Germinal center (tissue), 1 donor: ENCODE measurements at regions not wholly inside any gene's neighbourhood (a gene's known extent, or its start where the extent isn't known, plus 50 kb on each side); places are given as distances from the start of the nearest gene placed in this dataset.
"Not testable (repeated sequence)": the region's sequence is repeated elsewhere in the genome, so short reads cannot be mapped to it uniquely, and the experiment has no call there.

Experiments used
- DNase-seq: peaks from one replicate; pipeline ENCODE4 v3.0.0; 2012; ENCODE audit warnings: mixed read lengths, low spot score

- DNase-seq, result not testable (repeated sequence)
These were observed 76.2 kb upstream of the RFLNA start for GRCh38 chr12:124218650-124219049.

DNA sequence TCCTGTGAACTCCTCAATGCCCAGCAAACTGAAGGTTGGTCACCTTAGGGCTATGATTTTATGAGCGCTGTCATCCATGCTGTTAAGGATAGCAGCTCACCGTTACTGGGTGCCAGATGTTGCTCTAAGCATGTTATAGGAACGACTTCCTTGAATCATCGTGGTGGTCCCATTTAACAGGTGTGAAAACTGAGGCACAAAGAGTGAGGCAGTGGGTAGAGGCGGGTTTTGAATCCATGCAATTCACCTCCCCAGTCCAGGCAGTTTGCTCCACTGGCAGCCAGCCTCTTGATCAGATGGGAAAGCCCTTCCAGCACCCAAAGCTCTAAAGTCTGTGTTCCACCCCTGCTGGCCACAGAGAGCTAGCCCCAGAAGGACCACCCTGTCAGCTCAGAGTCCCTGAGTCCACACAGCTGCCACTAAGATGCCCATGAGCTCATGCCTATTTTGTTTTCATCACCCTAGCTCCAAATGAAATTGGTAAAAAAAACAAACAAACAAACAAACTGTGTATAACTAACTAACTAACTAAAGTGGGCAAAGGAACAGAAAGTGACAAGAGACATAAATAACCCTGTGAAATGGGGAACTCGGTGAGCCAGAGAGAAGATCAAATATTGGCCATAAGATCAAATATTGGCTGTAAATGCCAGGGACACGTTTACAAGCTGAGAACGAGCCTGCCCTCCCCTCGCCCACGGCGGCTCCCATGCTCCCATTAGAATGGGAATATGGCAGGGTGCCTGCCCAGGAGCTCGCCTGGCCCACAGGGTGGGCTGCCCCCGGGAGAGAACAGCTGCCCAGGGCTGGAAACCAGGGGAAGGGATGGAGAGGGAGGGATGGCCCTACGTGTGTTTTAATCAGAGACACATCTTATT, 72.3 kb upstream of the RFLNA start:
- DNase-seq, result no peak

- not testable (repeated sequence) for DNase-seq
These were observed 71.2 kb upstream of the RFLNA start for GRCh38 chr12:124223733-124224138.

GRCh38 chr12:124224535-124225110, 70.3 kb upstream of the RFLNA start:
- DNase-seq, result no peak

- no peak for DNase-seq
These were observed 69.2 kb upstream of the RFLNA start for GRCh38 chr12:124225730-124226129.

- no peak for DNase-seq
These were observed 66.8 kb upstream of the RFLNA start for GRCh38 chr12:124227951-124228711.

GRCh38 chr12:124229520-124229919, 65.4 kb upstream of the RFLNA start:
- DNase-seq, result no peak

DNA sequence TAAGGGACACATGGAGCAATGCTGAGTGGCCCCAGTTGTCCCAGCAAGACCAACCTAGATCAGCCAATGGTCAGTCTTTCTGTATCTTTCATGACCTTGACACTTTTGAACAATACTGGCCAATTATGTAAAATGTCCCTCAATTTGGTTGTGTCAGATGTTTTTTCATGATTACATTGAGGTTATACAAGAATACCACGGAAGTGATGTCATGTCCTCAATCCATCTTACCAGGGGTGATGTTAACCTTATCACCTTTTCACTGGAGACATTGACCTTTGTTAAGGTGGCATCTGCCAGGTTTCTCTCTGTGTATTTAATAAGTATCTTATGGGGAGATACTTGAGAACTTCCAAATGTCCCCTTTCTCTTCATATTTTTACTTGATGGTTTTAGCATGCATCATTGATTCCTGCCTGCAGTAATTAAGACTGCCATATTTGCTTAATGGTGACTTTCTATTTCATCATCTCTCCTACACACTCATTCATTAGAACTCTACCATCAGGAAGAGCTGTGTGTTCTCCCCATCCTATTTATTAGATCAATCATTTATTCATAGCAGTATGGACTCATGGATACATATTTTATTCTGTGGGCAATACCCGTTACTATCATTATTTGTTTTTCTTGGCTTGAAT, 64.7 kb upstream of the RFLNA start:
- DNase-seq, result no peak

- DNase-seq, result no peak
These were observed 64.1 kb upstream of the RFLNA start for GRCh38 chr12:124230789-124231188.

GRCh38 chr12:124231980-124232653, 62.8 kb upstream of the RFLNA start:
- DNase-seq, result no peak

DNA sequence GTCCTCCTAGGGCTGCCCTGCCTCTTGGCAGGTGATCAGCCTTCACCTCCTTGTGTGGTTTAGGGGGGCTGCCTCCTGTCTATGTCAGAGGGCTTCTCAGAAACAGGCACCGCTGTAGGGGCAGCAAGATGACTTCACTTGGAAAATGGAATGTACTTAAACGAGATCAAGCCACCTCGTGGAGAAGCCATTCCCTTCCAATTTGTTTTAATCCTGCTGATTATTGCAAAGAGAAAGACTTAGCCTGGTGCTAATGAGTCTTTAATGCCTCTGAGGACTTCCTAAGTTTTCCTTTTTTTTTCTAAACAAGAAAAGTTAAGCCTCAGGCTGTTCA, 62.3 kb upstream of the RFLNA start:
- DNase-seq, result no peak

DNA sequence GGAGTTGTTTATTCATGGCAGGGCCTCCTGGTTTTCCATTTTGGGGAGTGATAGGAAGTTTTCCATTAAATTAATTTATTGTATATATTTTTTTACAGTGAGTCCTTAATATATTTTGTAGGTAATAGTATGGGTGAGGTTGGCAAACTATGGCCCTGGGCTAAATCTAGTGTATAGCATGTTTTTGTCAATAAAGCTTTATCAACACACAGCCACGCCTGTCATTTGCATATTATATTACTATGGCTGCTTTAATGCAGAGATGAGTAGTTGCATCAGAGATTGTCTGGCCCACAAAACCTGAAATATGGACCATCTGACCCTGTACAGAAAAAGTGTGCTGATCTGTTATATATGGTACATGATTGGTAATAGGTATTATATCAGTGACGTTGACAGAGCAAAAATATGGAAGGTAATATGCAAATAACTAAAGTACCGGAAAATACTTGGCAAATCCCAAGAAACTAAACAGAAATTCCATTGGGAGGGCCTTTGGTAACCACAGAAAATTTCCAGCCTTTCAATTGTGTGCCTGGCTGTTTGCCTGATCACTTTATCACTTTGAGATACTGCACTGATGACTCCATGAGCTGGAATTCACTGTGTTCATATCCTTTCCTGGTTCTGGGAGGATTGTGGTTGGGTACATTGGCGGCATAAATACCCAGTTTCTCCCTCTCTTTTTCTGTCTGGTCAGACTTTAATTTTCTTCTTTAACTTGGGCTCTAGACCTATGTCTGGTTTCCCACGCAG, 61.7 kb upstream of the RFLNA start:
- DNase-seq, result no peak

DNA sequence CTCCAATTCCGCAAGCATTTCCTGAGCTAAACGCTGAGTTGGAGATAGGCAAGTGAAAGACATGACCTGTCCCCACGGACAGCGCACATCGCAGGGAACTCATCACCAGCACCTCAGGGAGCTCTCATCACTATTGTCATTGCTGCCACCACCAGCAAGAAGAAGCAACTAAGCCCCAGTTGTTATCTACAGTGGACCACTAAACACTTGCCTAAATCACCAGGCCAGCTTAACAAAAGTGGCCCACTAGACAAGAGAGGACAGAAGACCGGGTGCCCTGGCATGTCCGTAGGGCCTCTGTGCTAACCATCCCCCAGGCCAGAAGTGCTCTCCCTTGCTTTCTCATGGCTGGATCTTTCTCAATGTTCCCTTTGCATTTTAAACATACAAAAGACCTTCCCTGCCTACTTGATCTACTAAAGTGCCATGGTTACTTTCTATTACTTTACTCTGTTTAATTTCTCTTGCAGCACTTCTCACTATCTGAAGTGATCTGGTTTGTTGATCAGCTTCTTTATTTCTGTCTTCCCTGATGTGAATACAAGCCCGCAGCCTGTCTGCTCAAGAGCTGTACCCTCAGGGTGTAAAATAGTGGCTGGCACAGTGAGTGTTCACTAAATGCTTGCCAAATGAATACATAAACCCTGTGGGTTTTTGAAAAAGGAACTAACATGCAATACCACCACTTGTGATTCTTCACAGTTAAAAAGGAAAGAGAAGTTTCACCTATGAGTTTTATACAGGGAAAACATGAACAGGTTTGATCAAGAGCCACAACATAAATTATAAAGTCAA, 60.9 kb upstream of the RFLNA start:
- DNase-seq, result no peak

DNA sequence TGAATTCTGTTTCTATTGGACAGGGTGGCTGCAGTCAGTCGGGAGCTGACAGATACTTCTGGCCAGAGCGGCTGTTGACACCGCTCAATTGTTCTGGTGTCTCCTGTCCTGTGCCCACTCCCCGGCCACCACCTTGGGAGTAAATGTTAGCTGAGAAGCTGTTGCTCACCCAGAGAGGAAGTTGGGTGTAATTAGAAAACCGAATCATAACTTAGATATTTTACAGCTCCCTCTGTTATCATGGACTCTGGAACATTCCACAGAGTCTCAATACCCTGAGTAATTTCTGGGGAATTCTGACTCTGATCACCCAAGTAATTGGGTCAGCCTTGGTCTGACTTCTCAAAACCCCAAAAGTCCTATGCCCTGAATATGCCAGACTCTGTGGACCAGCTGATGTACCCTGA, 58.3 kb upstream of the RFLNA start:
- no peak for DNase-seq

DNA sequence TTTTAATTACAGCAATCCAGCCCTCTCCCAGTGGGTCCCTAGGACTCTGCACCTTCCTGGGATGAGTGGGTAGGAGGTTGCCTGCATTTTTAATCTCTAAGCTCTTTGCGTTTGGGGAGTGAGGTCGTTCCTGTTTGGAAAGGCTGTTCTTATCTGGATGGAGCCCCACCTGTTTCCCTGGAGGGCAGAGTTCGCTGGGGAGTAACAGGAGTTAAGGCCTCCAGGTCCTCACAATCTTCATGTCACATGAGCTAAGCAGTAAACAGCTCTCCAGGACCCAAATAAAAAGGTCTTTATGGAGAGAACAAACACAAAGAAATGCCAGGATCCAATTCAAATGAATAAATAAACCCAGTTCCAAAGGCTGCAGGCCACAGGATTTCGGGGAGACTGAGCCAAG, 56.0 kb upstream of the RFLNA start:
- DNase-seq, result no peak

GRCh38 chr12:124240493-124240892, 54.4 kb upstream of the RFLNA start:
- peak; percentile 50 for DNase-seq

GRCh38 chr12:124241776-124242528, 52.9 kb upstream of the RFLNA start:
- no peak for DNase-seq

- no peak for DNase-seq
These were observed 52.3 kb upstream of the RFLNA start for GRCh38 chr12:124242529-124243065.

- no peak for DNase-seq
These were observed 51.0 kb upstream of the RFLNA start for GRCh38 chr12:124243936-124244335.
